ENCODE measurements at regions not wholly inside any gene's neighbourhood (a gene's known extent, or its start where the extent isn't known, plus 50 kb on each side); places are given as distances from the start of the nearest gene placed in this dataset.

DNA sequence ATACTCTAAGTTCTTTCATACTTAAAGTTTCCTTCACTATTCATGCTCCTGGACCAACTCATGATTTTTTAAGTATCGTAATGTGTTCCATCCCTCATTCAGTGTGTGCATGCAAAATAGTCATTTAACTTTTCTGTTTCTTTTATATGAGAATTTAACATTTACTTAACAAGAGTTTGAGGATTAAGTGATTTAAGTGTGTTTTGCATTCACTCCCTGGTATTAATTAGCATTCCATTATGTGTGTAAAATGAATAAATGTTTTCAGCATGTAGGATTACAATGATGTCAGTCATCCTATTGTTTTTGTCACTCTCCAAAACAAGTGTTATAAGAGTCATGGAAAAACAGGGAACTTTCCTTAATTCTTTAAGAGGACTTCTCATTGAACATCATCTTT, 457.7 kb downstream of the IPMK start:
- TF ChIP-seq, protein P1, sequence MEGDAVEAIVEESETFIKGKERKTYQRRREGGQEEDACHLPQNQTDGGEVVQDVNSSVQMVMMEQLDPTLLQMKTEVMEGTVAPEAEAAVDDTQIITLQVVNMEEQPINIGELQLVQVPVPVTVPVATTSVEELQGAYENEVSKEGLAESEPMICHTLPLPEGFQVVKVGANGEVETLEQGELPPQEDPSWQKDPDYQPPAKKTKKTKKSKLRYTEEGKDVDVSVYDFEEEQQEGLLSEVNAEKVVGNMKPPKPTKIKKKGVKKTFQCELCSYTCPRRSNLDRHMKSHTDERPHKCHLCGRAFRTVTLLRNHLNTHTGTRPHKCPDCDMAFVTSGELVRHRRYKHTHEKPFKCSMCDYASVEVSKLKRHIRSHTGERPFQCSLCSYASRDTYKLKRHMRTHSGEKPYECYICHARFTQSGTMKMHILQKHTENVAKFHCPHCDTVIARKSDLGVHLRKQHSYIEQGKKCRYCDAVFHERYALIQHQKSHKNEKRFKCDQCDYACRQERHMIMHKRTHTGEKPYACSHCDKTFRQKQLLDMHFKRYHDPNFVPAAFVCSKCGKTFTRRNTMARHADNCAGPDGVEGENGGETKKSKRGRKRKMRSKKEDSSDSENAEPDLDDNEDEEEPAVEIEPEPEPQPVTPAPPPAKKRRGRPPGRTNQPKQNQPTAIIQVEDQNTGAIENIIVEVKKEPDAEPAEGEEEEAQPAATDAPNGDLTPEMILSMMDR (IDR thresholded peaks at IDR 0.05; ENCODE audit: low read depth, low read length): no peak
- Histone ChIP-seq H3K9me3 (ENCODE audit: control insufficient read depth, insufficient read depth, low read length) (no peaks in the 10 kb centered on the region), H3K27ac (ENCODE audit: low read depth, low read length) (no peak overlapping the region), H3K4me3 (ENCODE audit: low read depth, low read length) (no peak overlapping the region), H3K27me3 (ENCODE audit: control insufficient read depth, insufficient read depth, low read length) (no peaks in the 10 kb centered on the region)
- POLR2A ChIA-PET: no interaction called here
- CTCF ChIA-PET: no interaction called here
- no peak for DNase-seq (ENCODE audit: low read depth, low spot score)

DNA sequence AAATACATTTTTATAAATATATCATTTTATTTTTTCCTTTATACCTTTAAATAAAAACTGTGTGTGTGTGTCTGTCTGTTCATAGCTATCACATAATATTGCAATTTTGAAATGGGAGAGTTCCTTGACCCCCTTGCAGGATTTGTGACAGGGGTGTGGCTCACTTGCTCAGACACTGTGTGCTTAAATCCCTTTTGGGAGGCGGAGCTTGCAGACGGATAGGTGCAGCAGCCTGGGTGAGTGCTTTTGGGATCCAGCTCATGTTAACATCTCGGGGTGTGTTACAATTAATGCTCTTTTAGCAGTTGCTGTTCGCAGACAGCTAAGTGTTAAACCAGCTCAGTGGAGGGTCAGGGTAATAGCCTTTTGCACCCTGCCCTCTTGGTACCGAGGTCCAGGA, 459.8 kb downstream of the IPMK start:
- Histone ChIP-seq H3K27ac (ENCODE audit: low read depth, low read length) (no peak overlapping the region), H3K4me3 (ENCODE audit: low read depth, low read length) (no peak overlapping the region), H3K9me3 (ENCODE audit: control insufficient read depth, insufficient read depth, low read length) (no peaks in the 10 kb centered on the region), H3K27me3 (ENCODE audit: control insufficient read depth, insufficient read depth, low read length) (no peaks in the 10 kb centered on the region)
- ChIA-PET CTCF (no interaction called here), POLR2A (no interaction called here)
- TF ChIP-seq, protein P1 (IDR thresholded peaks at IDR 0.05; ENCODE audit: low read depth, low read length): no peak
- DNase-seq (ENCODE audit: low read depth, low spot score): no peak

DNA sequence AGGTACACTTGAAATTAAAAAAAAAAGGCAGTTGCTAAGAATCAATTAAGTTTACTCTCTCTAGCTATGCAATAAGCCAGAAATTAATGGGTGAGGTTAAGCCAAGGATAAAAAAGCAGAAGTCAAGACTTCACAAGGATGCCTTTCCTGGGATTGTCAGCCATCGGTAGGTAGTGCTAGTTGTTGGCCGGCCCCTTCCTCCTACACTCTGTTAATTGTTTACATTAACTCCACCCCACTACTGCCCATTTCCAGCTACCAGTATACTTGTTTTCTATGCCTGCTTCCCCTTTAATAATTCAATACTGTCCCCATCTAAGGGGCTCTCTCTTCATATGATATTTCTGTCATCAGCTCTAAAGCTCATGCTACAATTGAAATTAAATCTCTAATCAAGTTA, 461.0 kb downstream of the IPMK start:
- ChIA-PET POLR2A (no interaction called here), CTCF (no interaction called here)
- Histone ChIP-seq H3K4me3 (ENCODE audit: low read depth, low read length) (no peak overlapping the region), H3K9me3 (ENCODE audit: control insufficient read depth, insufficient read depth, low read length) (no peaks in the 10 kb centered on the region), H3K27ac (ENCODE audit: low read depth, low read length) (no peak overlapping the region), H3K27me3 (ENCODE audit: control insufficient read depth, insufficient read depth, low read length) (no peaks in the 10 kb centered on the region)
- DNase-seq (ENCODE audit: low read depth, low spot score): no peak
- TF ChIP-seq, protein P1 (IDR thresholded peaks at IDR 0.05; ENCODE audit: low read depth, low read length): no peak

DNA sequence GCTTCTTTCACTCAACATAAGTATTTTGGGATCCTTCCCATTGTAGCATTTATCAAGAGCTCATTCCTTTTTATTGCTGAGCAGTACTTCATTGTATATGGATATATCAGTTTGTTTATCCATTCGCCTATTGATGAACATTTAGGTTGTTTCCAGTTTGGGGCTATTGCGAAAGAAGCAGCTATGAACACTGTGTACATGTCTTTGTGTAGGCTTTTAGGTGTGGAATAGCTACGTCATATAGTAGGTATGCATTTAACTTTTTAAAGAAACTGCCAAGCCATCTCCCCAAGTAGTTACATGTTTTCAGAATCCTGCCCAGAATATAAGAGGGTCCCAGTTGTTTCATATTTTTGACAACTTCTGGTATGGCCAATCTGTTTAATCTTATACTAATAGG, 468.1 kb downstream of the IPMK start:
- TF ChIP-seq, protein P1 (IDR thresholded peaks at IDR 0.05; ENCODE audit: low read depth, low read length): no peak
- CTCF ChIA-PET: no interaction called here
- no peaks in the 10 kb centered on the region for H3K27me3 ChIP-seq (ENCODE audit: control insufficient read depth, insufficient read depth, low read length)
- no peak for DNase-seq (ENCODE audit: low read depth, low spot score)
- H3K9me3 ChIP-seq (ENCODE audit: control insufficient read depth, insufficient read depth, low read length): no peaks in the 10 kb centered on the region
- POLR2A ChIA-PET: no interaction called here
- no peak overlapping the region for H3K27ac ChIP-seq (ENCODE audit: low read depth, low read length)
- H3K4me3 ChIP-seq (ENCODE audit: low read depth, low read length): no peak overlapping the region

DNA sequence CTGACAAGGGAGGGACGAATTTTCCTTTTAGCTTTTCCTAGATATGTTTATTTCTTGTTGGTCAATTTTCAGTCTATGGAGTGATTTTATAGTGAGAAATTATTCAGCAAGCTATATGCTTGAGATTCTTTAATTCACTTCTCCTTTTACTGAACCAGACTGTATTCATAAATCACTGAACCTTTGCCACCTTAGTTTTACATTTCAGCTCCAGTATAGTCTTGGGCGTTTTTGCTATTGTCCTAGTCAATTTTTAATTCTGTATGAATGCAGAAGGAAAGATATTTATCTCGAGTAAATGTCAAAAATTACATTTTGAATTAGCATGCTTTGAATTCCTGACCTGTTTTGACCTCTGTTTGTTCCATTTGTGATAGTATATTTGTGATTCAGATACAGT, 468.9 kb downstream of the IPMK start:
- POLR2A ChIA-PET: no interaction called here
- no peak overlapping the region for H3K4me3 ChIP-seq (ENCODE audit: low read depth, low read length)
- no peak overlapping the region for H3K27ac ChIP-seq (ENCODE audit: low read depth, low read length)
- DNase-seq (ENCODE audit: low read depth, low spot score): no peak
- TF ChIP-seq, protein P1 (IDR thresholded peaks at IDR 0.05; ENCODE audit: low read depth, low read length): no peak
- H3K9me3 ChIP-seq (ENCODE audit: control insufficient read depth, insufficient read depth, low read length): no peaks in the 10 kb centered on the region
- CTCF ChIA-PET: no interaction called here
- H3K27me3 ChIP-seq (ENCODE audit: control insufficient read depth, insufficient read depth, low read length): no peaks in the 10 kb centered on the region

Data from AG04450 (cell line).